Prostate gland (tissue), 2 donors: ENCODE measurements at regions not wholly inside any gene's neighbourhood (a gene's known extent, or its start where the extent isn't known, plus 50 kb on each side); places are given as distances from the start of the nearest gene placed in this dataset.
A peak's percentile ranks its signal among the peaks of the same experiment; 100 is the strongest.

Source experiments
- DNase-seq: peaks from one replicate; pipeline ENCODE4 v3.0.0-alpha.2; 2019; ENCODE audit warnings: low spot score
- H3K27ac ChIP-seq, 2 donors: fragments of 200-600 bp; sonication (generic); 2 replicates each; pipeline ENCODE4 v1.5.1; 2017 to 2019
- H3K27me3 ChIP-seq: fragments of 200-600 bp; sonication (generic); replicated peaks from 2 replicates; pipeline ENCODE4 v1.5.1; 2019; ENCODE audit not compliant: insufficient read depth
- H3K36me3 ChIP-seq, 2 donors: fragments of 200-600 bp; sonication (generic); 1 replicate in 1 of 2; 2 replicates in 1 of 2; pipeline versions ENCODE4 v1.5.1 to v1.8.1; 2017 to 2019
- H3K4me1 ChIP-seq: fragments of 200-600 bp; sonication (generic); replicated peaks from 2 replicates; pipeline ENCODE4 v1.5.1; 2019
- H3K4me3 ChIP-seq, 2 donors: fragments of 200-600 bp; sonication (generic); 2 replicates each; pipeline ENCODE4 v1.5.1; 2017 to 2019
- H3K9me3 ChIP-seq: fragments of 200-600 bp; sonication (generic); 2 replicates; pipeline ENCODE4 v1.5.1; 2017
- CTCF ChIP-seq, 4 experiments: fragments of 200-600 bp in 2 of 4; fragments of 450-650 bp in 2 of 4; sonication (generic) in 2 of 4; IDR thresholded peaks; 1 replicate in 3 of 4; 2 replicates in 1 of 4; pipeline ENCODE4 v1.5.1; 2016 to 2019; ENCODE audit warnings: antibody characterized with exemption in 4 of 4, mild to moderate bottlenecking in 2 of 4, moderate library complexity in 2 of 4
- POLR2A ChIP-seq: fragments of 450-650 bp; IDR thresholded peaks from one replicate; pipeline ENCODE4 v1.6.1; 2016; ENCODE audit warnings: antibody characterized with exemption, mild to moderate bottlenecking
- POLR2AphosphoS5 ChIP-seq: sonication (generic); formaldehyde crosslinking; IDR thresholded peaks from one replicate; pipeline ENCODE4 v1.6.1; 2017; ENCODE audit warnings: antibody characterized with exemption
- WGBS: methylation state at CpG from one replicate; pipeline ENCODE4 v1.1.5; 2018; 5-methylcytosine and 5-hydroxymethylcytosine counted together
- intact Hi-C: fragments of 100-400 bp; cut with DNase I; formaldehyde crosslinking; loops from one replicate; pipeline ENCODE4 v1.14.2; 2022

GRCh38 chr18:6650127-6650507 is 79.4 kb upstream of the ARHGAP28 start:
- H3K27ac ChIP-seq, result no peak overlapping the region
- no peaks in the 10 kb centered on the region for H3K9me3 ChIP-seq
- H3K4me1 ChIP-seq, result no peaks in the 10 kb centered on the region
- WGBS, result 7% methylated on average over 3 of the region's 3 CpGs
- intact Hi-C loops, result no loop called here
- TF ChIP-seq CTCF (IDR thresholded peaks at IDR 0.05) (no peak), POLR2AphosphoS5 (no peak), POLR2A (no peak)
- no peak overlapping the region for H3K4me3 ChIP-seq
- no peaks in the 10 kb centered on the region for H3K36me3 ChIP-seq
- H3K27me3 ChIP-seq, result no peaks in the 10 kb centered on the region
- no peak for DNase-seq

- intact Hi-C loops, result no loop called here
- H3K4me3 ChIP-seq, result no peak overlapping the region
- TF ChIP-seq CTCF (IDR thresholded peaks at IDR 0.05), result no peak
- no peak overlapping the region for H3K27ac ChIP-seq
- H3K36me3 ChIP-seq, result no peaks in the 10 kb centered on the region
- no peaks in the 10 kb centered on the region for H3K27me3 ChIP-seq
- H3K9me3 ChIP-seq, result no peaks in the 10 kb centered on the region
- no peak for DNase-seq
- 80% methylated on average over 6 of the region's 6 CpGs for WGBS
- H3K4me1 ChIP-seq, result no peaks in the 10 kb centered on the region
Measured at GRCh38 chr18:6650747-6651146, 78.8 kb upstream of the ARHGAP28 start.

GRCh38 chr18:6652098-6652497 is 77.4 kb upstream of the ARHGAP28 start:
- H3K27me3 ChIP-seq, result no peaks in the 10 kb centered on the region
- intact Hi-C loops, result no loop called here
- H3K9me3 ChIP-seq, result no peaks in the 10 kb centered on the region
- no peaks in the 10 kb centered on the region for H3K4me1 ChIP-seq
- no peaks in the 10 kb centered on the region for H3K36me3 ChIP-seq
- DNase-seq, result peak; percentile 33
- H3K27ac ChIP-seq, result no peak overlapping the region
- H3K4me3 ChIP-seq, result no peak overlapping the region
- no peak for TF ChIP-seq CTCF (IDR thresholded peaks at IDR 0.05)
- TF ChIP-seq POLR2A, result no peak
- no peak for TF ChIP-seq POLR2AphosphoS5

DNA sequence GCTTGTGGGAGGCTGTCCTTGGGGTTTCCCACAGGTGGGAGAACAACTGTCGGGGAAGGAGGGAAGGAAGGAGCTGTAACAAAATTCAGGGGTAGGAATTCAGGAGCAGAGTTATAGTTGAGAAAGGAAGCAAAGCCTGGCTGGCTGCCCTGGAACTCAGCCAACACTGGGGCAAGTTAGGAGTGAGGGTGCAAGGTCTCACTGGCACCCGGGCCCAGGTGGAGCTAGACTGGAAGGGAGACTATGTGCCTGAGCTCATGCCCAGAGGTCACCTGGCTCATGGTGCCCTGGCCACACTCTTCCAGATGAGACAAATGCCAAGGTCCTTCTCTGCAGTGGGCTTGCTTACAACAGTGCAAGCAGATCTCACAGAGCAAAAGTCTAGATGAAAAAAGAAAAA is 75.6 kb upstream of the ARHGAP28 start:
- intact Hi-C loops, result no loop called here
- 60% methylated on average over 2 of the region's 2 CpGs for WGBS
- H3K9me3 ChIP-seq, result no peaks in the 10 kb centered on the region
- TF ChIP-seq POLR2A (no peak), CTCF (IDR thresholded peaks at IDR 0.05) (no peak), POLR2AphosphoS5 (no peak)
- H3K4me1 ChIP-seq, result no peaks in the 10 kb centered on the region
- no peak overlapping the region for H3K4me3 ChIP-seq
- no peaks in the 10 kb centered on the region for H3K36me3 ChIP-seq
- no peak for DNase-seq
- H3K27ac ChIP-seq, result no peak overlapping the region
- no peaks in the 10 kb centered on the region for H3K27me3 ChIP-seq

DNA sequence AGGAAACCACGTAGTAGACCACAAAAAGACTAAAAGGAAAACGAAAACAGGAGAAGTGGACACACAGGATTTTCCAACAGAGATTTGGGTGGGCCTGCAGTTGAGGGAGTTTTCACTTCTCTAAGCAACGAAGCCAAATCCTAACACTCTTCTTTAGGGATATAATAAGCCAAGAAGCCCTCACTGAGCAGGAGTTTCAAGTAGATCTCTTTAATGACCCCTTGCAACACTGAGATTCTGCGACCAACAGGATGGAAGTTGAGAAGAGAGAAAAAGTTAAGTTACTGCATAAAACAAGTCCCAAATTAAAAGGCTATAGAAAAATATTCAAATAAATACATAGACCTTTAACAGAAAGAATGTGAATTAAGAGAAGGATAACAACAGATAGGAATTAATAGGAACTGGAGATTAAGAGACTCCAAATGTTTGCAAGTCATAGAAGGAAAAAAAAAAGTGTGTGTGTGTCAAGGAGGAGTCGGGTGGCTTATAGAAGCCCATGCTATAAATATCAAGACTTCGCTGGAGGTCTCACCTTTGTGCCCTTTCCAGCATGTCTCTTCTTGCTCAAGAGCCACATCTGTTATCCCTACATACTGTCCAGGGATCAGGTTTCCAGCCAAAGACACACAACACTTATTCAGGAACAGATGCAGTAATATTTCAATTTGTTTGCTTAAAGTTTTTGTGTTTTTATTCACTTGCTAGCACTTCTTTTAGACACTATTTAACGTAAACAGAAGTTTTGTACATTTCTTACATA is 69.4 kb upstream of the ARHGAP28 start:
- no peaks in the 10 kb centered on the region for H3K27me3 ChIP-seq
- no peak overlapping the region for H3K27ac ChIP-seq
- H3K36me3 ChIP-seq, result no peaks in the 10 kb centered on the region
- no peak for TF ChIP-seq POLR2AphosphoS5
- TF ChIP-seq POLR2A, result no peak
- no peak for TF ChIP-seq CTCF (IDR thresholded peaks at IDR 0.05)
- no peak for DNase-seq
- no peaks in the 10 kb centered on the region for H3K9me3 ChIP-seq
- 64% methylated on average over 7 of the region's 7 CpGs for WGBS
- H3K4me3 ChIP-seq, result no peak overlapping the region
- H3K4me1 ChIP-seq, result no peaks in the 10 kb centered on the region
- intact Hi-C loops, result no loop called here
